SK-N-SH (cell line): ENCODE measurements at regions not wholly inside any gene's neighbourhood (a gene's known extent, or its start where the extent isn't known, plus 50 kb on each side); places are given as distances from the start of the nearest gene placed in this dataset.
A peak's percentile ranks its signal among the peaks of the same experiment; 100 is the strongest.

Experiments
- CTCF ChIA-PET: fragments of 300-600, 350-600 bp; formaldehyde crosslinking; extraction: SDS; loops from one replicate; lab custom pipeline; 2021; lab: Yijun Ruan, JAX
- POLR2A ChIA-PET: fragments of 350-600 bp; sonication (Branson Sonifier 250); formaldehyde crosslinking; extraction: SDS; loops from one replicate; lab custom pipeline; 2020; ENCODE audit warnings: antibody characterized with exemption, inconsistent platforms; lab: Yijun Ruan, JAX
- DNase-seq: peaks from one replicate; pipeline ENCODE4 v3.0.0; 2012
- H2AFZ ChIP-seq: fragments of 200-600 bp; sonication (generic); 2 replicates; pipeline ENCODE4 v1.8.1; 2016; ENCODE audit warnings: antibody characterized with exemption, mild to moderate bottlenecking, low read depth
- H3F3A ChIP-seq: fragments of 200-600 bp; sonication (generic); replicated peaks from 2 replicates; pipeline ENCODE3; 2016; ENCODE audit warnings: antibody characterized with exemption, mild to moderate bottlenecking; ENCODE audit not compliant: insufficient read depth
- H3K27ac ChIP-seq, 2 experiments: fragments of 200-500 bp in 1 of 2; fragments of 200-600 bp in 1 of 2; sonication (Bioruptor generic) in 1 of 2; sonication (generic), shearing (Covaris generic) in 1 of 2; 2 replicates each; pipeline versions ENCODE4 v1.5.1 to v1.6.1; 2014 to 2016; ENCODE audit warnings: low read depth in 2 of 2, inconsistent platforms in 1 of 2, low read length in 1 of 2, mild to moderate bottlenecking in 1 of 2, mixed read lengths in 1 of 2
- H3K27me3 ChIP-seq: fragments of 200-600 bp; sonication (generic), shearing (Covaris generic); 2 replicates; pipeline ENCODE4 v1.6.1; 2016; ENCODE audit warnings: mixed run types; ENCODE audit not compliant: insufficient read depth
- H3K36me3 ChIP-seq, 2 experiments: fragments of 200-500 bp in 1 of 2; fragments of 200-600 bp in 1 of 2; sonication (Bioruptor generic) in 1 of 2; sonication (generic) in 1 of 2; replicated peaks in 1 of 2; 2 replicates each; pipeline versions ENCODE3 to v1.5.1; 2014 to 2016; ENCODE audit warnings: low read length in 1 of 2, mild to moderate bottlenecking in 1 of 2; ENCODE audit not compliant: insufficient read depth in 2 of 2, control insufficient read depth in 1 of 2
- H3K4me1 ChIP-seq, 2 experiments: fragments of 200-500 bp in 1 of 2; fragments of 200-600 bp in 1 of 2; sonication (Bioruptor generic) in 1 of 2; sonication (generic), shearing (Covaris generic) in 1 of 2; 2 replicates each; pipeline versions ENCODE4 v1.5.1 to v1.6.1; 2014 to 2016; ENCODE audit warnings: low read depth in 1 of 2, low read length in 1 of 2, mixed run types in 1 of 2; ENCODE audit not compliant: insufficient read depth in 2 of 2, control insufficient read depth in 1 of 2
- H3K4me2 ChIP-seq: fragments of 200-600 bp; sonication (generic), shearing (Covaris generic); 2 replicates; pipeline ENCODE4 v1.6.1; 2017; ENCODE audit warnings: mixed run types
- H3K4me3 ChIP-seq, 2 experiments: fragments of 200-500 bp in 1 of 2; fragments of 200-600 bp in 1 of 2; sonication (Bioruptor generic) in 1 of 2; sonication (generic), shearing (Covaris generic) in 1 of 2; 2 replicates each; pipeline versions ENCODE4 v1.5.1 to v1.8.1; 2014 to 2016; ENCODE audit warnings: low read depth in 2 of 2, inconsistent platforms in 1 of 2, low read length in 1 of 2, mild to moderate bottlenecking in 1 of 2, mixed read lengths in 1 of 2, moderate library complexity in 1 of 2
- H3K79me2 ChIP-seq: fragments of 200-600 bp; sonication (generic); 2 replicates; pipeline ENCODE4 v1.8.1; 2017; ENCODE audit warnings: mild to moderate bottlenecking; ENCODE audit not compliant: insufficient read depth
- H3K9ac ChIP-seq: fragments of 200-600 bp; sonication (generic); 2 replicates; pipeline ENCODE4 v1.6.1; 2017; ENCODE audit warnings: mixed run types
- H3K9me2 ChIP-seq: fragments of 200-600 bp; sonication (generic); 2 replicates; pipeline ENCODE4 v1.6.1; 2017; ENCODE audit warnings: mixed run types
- H3K9me3 ChIP-seq: fragments of 200-600 bp; sonication (generic); 2 replicates; pipeline ENCODE4 v1.6.1; 2017; ENCODE audit warnings: mixed run types, mild to moderate bottlenecking, moderate library complexity
- H4K20me1 ChIP-seq: fragments of 200-600 bp; sonication (generic); 2 replicates; pipeline ENCODE4 v1.6.1; 2017; ENCODE audit warnings: mild to moderate bottlenecking, mixed run types; ENCODE audit not compliant: insufficient read depth
- CHD2 ChIP-seq: fragments of 150-350 bp; IDR thresholded peaks from 2 replicates; pipeline ENCODE4 v1.6.1; 2018; ENCODE audit warnings: low read length; ENCODE audit not compliant: partially characterized antibody
- ELF1 ChIP-seq: IDR thresholded peaks from 2 replicates; pipeline ENCODE4 v1.4.0; 2012
- EP300 ChIP-seq, 2 experiments: IDR thresholded peaks; 2 replicates each; pipeline versions ENCODE4 v1.4.0 to v1.6.1; 2012; ENCODE audit warnings: borderline replicate concordance in 1 of 2, low read depth in 1 of 2, low read length in 1 of 2
- FOSL2 ChIP-seq: IDR thresholded peaks from 2 replicates; pipeline ENCODE4 v1.4.0; 2012; ENCODE audit warnings: low read depth, mild to moderate bottlenecking, moderate library complexity, borderline replicate concordance
- FOXJ3 ChIP-seq: sonication (generic); formaldehyde crosslinking; IDR thresholded peaks from 2 replicates; pipeline ENCODE4 v1.5.1; 2020; ENCODE audit warnings: mild to moderate bottlenecking, missing genetic modification reagents
- FOXM1 ChIP-seq: IDR thresholded peaks from 2 replicates; pipeline ENCODE4 v1.4.0; 2012; ENCODE audit warnings: low read depth, mild to moderate bottlenecking
- GABPA ChIP-seq: IDR thresholded peaks from 2 replicates; pipeline ENCODE4 v1.4.0; 2012; ENCODE audit warnings: low read depth, mild to moderate bottlenecking
- GATA2 ChIP-seq: sonication (generic); formaldehyde crosslinking; IDR thresholded peaks from 2 replicates; pipeline ENCODE4 v1.5.0; 2020; ENCODE audit warnings: mild to moderate bottlenecking, missing genetic modification reagents
- MEF2A ChIP-seq: IDR thresholded peaks from 2 replicates; pipeline ENCODE4 v1.4.0; 2012; ENCODE audit warnings: low read depth, borderline replicate concordance
- MXI1 ChIP-seq: IDR thresholded peaks from 2 replicates; pipeline ENCODE4 v1.6.1; 2012; ENCODE audit warnings: mild to moderate bottlenecking, low read depth, low read length, improper control_type of control experiment
- NRF1 ChIP-seq: IDR thresholded peaks from 2 replicates; pipeline ENCODE4 v1.6.1; 2012; ENCODE audit warnings: low read depth, mild to moderate bottlenecking, low read length
- POLR2AphosphoS5 ChIP-seq: IDR thresholded peaks from 2 replicates; pipeline ENCODE4 v1.6.1; 2012; ENCODE audit warnings: low read depth, low read length
- RAD21 ChIP-seq: IDR thresholded peaks from 2 replicates; pipeline ENCODE4 v1.6.1; 2012; ENCODE audit warnings: mild to moderate bottlenecking, low read length
- RCOR1 ChIP-seq: fragments of 150-350 bp; IDR thresholded peaks from 2 replicates; pipeline ENCODE4 v1.6.1; 2017; ENCODE audit warnings: antibody characterized with exemption, low read length
- RFX5 ChIP-seq: IDR thresholded peaks from 2 replicates; pipeline ENCODE4 v1.6.1; 2012; ENCODE audit warnings: mild to moderate bottlenecking, improper control_type of control experiment, low read length
- TCF12 ChIP-seq: IDR thresholded peaks from 2 replicates; pipeline ENCODE4 v1.4.0; 2012
- YY1 ChIP-seq: IDR thresholded peaks from 2 replicates; pipeline ENCODE4 v1.4.0; 2012; ENCODE audit warnings: low read depth, mild to moderate bottlenecking
- WGBS: methylation state at CpG from one replicate; pipeline ENCODE4 v1.1.6; 2017; ENCODE audit warnings: low lambda C conversion rate; 5-methylcytosine and 5-hydroxymethylcytosine counted together
- TF ChIP-seq, protein P1 (sequence below): IDR thresholded peaks from 2 replicates; pipeline ENCODE4 v1.6.1; 2012; ENCODE audit warnings: mild to moderate bottlenecking, low read depth, low read length, moderate library complexity
- TF ChIP-seq, protein P2 (sequence below): fragments of 200-600 bp; sonication (generic); IDR thresholded peaks from 2 replicates; pipeline ENCODE4 v1.6.1; 2017; ENCODE audit warnings: antibody characterized with exemption, mild to moderate bottlenecking, moderate library complexity
- TF ChIP-seq, protein P3 (sequence below): IDR thresholded peaks from 2 replicates; pipeline ENCODE4 v1.4.0; 2012; ENCODE audit warnings: low read depth, borderline replicate concordance
- TF ChIP-seq, protein P4 (sequence below): fragments of 150-350 bp; IDR thresholded peaks from 2 replicates; pipeline ENCODE4 v1.6.1; 2016; ENCODE audit warnings: mild to moderate bottlenecking, low read depth, low read length

DNA sequence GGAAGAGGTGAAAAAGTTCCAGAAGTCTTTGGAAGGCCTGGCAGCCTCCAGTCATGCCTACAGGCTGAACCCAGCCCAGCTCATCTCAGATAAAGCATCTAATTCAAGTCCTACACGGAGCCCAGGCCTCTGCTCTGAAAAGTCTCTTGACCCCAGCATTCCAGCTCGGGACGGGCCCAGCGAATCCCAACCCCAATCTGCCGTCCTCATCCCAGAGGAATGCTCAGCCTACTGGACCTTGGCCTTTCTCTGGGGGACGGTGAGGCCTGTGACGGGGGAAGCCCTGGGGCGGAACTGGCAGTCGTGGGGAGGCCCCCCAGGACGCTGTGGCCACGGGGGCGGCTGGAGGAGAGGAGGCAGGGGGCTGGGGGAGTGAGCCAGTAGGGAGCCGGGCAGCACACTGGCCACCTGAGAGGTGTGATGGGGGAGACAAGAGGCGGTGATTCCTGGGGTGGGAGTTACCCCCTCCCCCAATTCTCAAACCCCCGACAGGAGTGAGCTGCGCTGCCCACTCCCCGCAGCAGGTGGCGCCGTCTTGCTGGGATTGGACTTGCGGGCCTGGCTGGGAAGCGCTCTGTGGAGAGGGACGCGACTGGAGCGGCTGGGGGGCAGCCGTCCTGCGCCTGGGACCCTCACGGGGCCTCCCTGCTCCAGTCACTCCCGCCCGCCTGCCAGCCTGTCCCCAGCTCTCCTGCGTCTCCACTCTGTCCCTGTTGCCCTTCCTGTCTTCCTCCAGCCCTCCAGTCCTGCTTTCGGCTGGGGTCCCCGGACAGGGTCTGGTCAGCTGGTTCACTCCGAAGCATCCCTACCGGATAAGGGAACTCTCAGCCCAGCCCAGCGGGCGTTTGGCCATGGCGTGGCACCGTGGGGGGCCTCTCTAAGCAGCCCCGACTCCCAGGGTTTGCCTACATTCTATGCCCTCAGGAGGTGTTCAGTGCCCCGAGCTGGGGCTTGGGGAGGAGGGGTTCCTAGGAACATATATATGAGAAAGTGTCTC is 182.6 kb upstream of the HAAO start (continued):
- TF ChIP-seq, protein P1, sequence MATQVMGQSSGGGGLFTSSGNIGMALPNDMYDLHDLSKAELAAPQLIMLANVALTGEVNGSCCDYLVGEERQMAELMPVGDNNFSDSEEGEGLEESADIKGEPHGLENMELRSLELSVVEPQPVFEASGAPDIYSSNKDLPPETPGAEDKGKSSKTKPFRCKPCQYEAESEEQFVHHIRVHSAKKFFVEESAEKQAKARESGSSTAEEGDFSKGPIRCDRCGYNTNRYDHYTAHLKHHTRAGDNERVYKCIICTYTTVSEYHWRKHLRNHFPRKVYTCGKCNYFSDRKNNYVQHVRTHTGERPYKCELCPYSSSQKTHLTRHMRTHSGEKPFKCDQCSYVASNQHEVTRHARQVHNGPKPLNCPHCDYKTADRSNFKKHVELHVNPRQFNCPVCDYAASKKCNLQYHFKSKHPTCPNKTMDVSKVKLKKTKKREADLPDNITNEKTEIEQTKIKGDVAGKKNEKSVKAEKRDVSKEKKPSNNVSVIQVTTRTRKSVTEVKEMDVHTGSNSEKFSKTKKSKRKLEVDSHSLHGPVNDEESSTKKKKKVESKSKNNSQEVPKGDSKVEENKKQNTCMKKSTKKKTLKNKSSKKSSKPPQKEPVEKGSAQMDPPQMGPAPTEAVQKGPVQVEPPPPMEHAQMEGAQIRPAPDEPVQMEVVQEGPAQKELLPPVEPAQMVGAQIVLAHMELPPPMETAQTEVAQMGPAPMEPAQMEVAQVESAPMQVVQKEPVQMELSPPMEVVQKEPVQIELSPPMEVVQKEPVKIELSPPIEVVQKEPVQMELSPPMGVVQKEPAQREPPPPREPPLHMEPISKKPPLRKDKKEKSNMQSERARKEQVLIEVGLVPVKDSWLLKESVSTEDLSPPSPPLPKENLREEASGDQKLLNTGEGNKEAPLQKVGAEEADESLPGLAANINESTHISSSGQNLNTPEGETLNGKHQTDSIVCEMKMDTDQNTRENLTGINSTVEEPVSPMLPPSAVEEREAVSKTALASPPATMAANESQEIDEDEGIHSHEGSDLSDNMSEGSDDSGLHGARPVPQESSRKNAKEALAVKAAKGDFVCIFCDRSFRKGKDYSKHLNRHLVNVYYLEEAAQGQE, result peak; percentile 5; the same call in 1 of the 2 replicates
- TF ChIP-seq RFX5 (no peak), GABPA (no peak), TCF12 (no peak), MXI1 (no peak), NRF1 (peak; percentile 43), GATA2 (CRISPR knock-in tag) (peak; percentile 17; the same call in 1 of the 2 replicates), ELF1 (no peak), MEF2A (no peak), RAD21 (peak; percentile 97)
- TF ChIP-seq, protein P2, sequence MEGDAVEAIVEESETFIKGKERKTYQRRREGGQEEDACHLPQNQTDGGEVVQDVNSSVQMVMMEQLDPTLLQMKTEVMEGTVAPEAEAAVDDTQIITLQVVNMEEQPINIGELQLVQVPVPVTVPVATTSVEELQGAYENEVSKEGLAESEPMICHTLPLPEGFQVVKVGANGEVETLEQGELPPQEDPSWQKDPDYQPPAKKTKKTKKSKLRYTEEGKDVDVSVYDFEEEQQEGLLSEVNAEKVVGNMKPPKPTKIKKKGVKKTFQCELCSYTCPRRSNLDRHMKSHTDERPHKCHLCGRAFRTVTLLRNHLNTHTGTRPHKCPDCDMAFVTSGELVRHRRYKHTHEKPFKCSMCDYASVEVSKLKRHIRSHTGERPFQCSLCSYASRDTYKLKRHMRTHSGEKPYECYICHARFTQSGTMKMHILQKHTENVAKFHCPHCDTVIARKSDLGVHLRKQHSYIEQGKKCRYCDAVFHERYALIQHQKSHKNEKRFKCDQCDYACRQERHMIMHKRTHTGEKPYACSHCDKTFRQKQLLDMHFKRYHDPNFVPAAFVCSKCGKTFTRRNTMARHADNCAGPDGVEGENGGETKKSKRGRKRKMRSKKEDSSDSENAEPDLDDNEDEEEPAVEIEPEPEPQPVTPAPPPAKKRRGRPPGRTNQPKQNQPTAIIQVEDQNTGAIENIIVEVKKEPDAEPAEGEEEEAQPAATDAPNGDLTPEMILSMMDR, result peak; percentile 95

DNA sequence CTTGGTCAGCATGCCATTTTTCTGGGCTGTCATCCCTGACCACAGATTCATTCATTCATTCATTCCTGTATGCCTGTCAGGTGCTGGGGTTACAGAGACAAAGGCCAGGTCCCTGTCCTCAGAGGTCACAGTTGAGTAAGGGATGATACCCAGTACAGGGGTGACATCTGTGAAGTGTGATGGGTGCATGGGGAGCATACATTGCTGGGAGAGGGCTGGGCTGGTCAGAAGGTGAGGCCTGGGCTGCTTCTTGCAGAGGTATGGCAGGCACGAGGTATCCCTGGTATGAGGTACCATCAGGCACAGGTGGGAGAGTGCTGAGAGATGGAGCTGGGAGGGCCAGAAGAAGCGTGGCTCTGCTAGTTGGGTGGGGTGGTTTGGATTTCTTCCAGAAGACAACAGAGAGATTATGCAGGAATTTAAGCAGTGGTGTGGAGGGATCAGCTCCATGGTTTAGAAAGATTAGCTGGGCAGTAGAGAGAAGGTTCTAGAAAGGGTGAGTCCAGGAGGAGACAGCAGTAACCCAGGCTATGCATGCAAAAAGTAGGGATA is 181.9 kb upstream of the HAAO start:
- no peak overlapping the region for H3K27ac ChIP-seq
- no peaks in the 10 kb centered on the region for H3K36me3 ChIP-seq
- H2AFZ ChIP-seq, result no peak overlapping the region
- WGBS, result 91% methylated on average over 2 of the region's 2 CpGs
- no peaks in the 10 kb centered on the region for H4K20me1 ChIP-seq
- POLR2A ChIA-PET, result interaction anchor here (1.3 to 2.5 kb wide), 2 partner anchors 248 to 253 kb away, joined by 6 to 21 read pairs; partner anchors contain the start of gene ZFP36L2
- no peaks in the 10 kb centered on the region for H3K9me2 ChIP-seq
- no peak overlapping the region for H3K4me2 ChIP-seq
- no peak for DNase-seq
- H3K79me2 ChIP-seq, result no peaks in the 10 kb centered on the region
- H3K27me3 ChIP-seq, result no peaks in the 10 kb centered on the region
- H3K4me1 ChIP-seq, result peaks cover 17 to 20% of the 10 kb centered on the region in 2 experiments; a peak in 3 of 4 replicates
- no peaks in the 10 kb centered on the region for H3K9me3 ChIP-seq
- no peak for TF ChIP-seq CHD2
- TF ChIP-seq POLR2AphosphoS5, result no peak
- TF ChIP-seq, protein P3, sequence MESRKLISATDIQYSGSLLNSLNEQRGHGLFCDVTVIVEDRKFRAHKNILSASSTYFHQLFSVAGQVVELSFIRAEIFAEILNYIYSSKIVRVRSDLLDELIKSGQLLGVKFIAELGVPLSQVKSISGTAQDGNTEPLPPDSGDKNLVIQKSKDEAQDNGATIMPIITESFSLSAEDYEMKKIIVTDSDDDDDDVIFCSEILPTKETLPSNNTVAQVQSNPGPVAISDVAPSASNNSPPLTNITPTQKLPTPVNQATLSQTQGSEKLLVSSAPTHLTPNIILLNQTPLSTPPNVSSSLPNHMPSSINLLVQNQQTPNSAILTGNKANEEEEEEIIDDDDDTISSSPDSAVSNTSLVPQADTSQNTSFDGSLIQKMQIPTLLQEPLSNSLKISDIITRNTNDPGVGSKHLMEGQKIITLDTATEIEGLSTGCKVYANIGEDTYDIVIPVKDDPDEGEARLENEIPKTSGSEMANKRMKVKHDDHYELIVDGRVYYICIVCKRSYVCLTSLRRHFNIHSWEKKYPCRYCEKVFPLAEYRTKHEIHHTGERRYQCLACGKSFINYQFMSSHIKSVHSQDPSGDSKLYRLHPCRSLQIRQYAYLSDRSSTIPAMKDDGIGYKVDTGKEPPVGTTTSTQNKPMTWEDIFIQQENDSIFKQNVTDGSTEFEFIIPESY, result no peak
- no peak for TF ChIP-seq FOXM1
- no peak for TF ChIP-seq RAD21
- no peak for TF ChIP-seq ELF1
- no peak for TF ChIP-seq FOSL2
- TF ChIP-seq MEF2A, result no peak
- TF ChIP-seq FOXJ3 (CRISPR knock-in tag), result no peak
- TF ChIP-seq TCF12, result no peak
- TF ChIP-seq, protein P4, sequence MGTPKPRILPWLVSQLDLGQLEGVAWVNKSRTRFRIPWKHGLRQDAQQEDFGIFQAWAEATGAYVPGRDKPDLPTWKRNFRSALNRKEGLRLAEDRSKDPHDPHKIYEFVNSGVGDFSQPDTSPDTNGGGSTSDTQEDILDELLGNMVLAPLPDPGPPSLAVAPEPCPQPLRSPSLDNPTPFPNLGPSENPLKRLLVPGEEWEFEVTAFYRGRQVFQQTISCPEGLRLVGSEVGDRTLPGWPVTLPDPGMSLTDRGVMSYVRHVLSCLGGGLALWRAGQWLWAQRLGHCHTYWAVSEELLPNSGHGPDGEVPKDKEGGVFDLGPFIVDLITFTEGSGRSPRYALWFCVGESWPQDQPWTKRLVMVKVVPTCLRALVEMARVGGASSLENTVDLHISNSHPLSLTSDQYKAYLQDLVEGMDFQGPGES, result no peak
- no peak for TF ChIP-seq YY1
- no peak for TF ChIP-seq NRF1
- TF ChIP-seq GABPA, result no peak
- no peak for TF ChIP-seq RCOR1
- no peak for TF ChIP-seq GATA2 (CRISPR knock-in tag)
- TF ChIP-seq RFX5, result no peak
- no peak for TF ChIP-seq EP300 (IDR thresholded peaks at IDR 0.05; ENCODE audit: borderline replicate concordance in 1 of 2, low read depth in 1 of 2, low read length in 1 of 2)
- H3F3A ChIP-seq, result peaks cover 22% of the 10 kb centered on the region
- CTCF ChIA-PET, result interaction anchor here (0.6 to 13.1 kb wide), 68 partner anchors 9 to 602 kb away, joined by 3 to 299 read pairs (median 5); partner anchors contain the start of gene ZFP36L2
- H3K9ac ChIP-seq, result no peak overlapping the region
- H3K4me3 ChIP-seq, result no peak overlapping the region
